GM10248 (cell line): ENCODE measurements at regions not wholly inside any gene's neighbourhood (a gene's known extent, or its start where the extent isn't known, plus 50 kb on each side); places are given as distances from the start of the nearest gene placed in this dataset.

Experiments used
- CTCF ChIA-PET: fragments of 300-600 bp; sonication (Branson Sonifier 250); formaldehyde crosslinking; extraction: SDS; loops from one replicate; lab custom pipeline; 2021; ENCODE audit warnings: antibody characterized with exemption; lab: Yijun Ruan, JAX
- POLR2A ChIA-PET: fragments of 350-650 bp; sonication (Branson Sonifier 250); formaldehyde crosslinking; extraction: SDS; loops from one replicate; lab custom pipeline; 2020; ENCODE audit warnings: antibody characterized with exemption; lab: Yijun Ruan, JAX
- DNase-seq: peaks from one replicate; pipeline ENCODE4 v3.0.0; 2012; ENCODE audit errors: extremely low spot score
- CTCF ChIP-seq: IDR thresholded peaks from 2 replicates; pipeline ENCODE4 v1.5.1; 2012; ENCODE audit warnings: mild to moderate bottlenecking, low read depth; ENCODE audit errors: extremely low read depth, missing control alignments, control extremely low read depth

- TF ChIP-seq CTCF = no peak
- ChIA-PET CTCF (no interaction called here), POLR2A (no interaction called here)
- no peak for DNase-seq
Observed at GRCh38 chr10:29896053-29896452, 163.3 kb downstream of the JCAD start.

- CTCF ChIA-PET = no interaction called here
- no peak for DNase-seq
- TF ChIP-seq CTCF = no peak
- POLR2A ChIA-PET = no interaction called here
Observed at GRCh38 chr10:29895456-29895855, 163.9 kb downstream of the JCAD start.

DNA sequence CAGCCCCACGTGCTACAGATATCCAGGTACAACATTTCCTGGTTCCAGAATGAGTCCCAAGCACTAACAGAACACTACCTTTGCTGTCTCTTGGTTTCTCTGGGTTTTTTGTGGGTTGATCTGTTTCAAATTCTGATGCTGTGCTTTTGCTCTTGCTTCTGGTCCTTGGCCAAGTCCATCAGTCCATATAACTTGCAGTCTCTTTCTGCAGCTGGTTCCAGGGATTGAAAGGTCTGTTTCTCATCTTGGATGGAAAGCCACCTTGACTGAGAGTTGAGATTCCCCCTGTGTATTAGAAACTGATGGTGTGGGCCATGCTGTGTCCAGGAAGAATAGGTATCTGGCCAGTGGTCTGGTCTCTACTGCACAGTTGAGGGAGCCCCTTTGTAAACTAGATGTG lies 171.1 kb downstream of the JCAD start:
- no peak for TF ChIP-seq CTCF
- DNase-seq = no peak
- ChIA-PET POLR2A (no interaction called here), CTCF (interaction anchor here (1.3 kb wide), 1 partner anchor 28 kb away, joined by 3 read pairs; no protein-coding TSS in a partner anchor)

DNA sequence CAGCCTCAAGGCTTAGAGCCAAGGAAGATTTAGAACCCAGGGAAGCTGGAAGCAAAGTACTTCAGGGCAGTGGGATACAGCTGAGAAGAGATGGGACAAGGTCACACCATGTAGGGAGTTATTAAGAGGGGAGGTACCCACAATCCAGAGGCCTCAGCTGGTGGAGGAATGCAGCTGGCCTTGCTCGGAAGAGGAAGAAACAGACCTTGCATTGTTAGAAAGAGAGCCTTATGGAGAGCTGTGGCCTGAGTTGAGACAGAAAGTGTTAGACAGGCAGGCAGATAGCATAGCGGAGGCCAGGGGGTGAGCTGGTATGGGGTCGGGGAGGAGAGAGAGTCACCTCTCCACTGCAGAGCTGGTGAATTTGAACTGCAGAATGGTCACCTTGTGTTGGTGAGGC lies 173.1 kb downstream of the JCAD start:
- no peak for DNase-seq
- ChIA-PET POLR2A (no interaction called here), CTCF (no interaction called here)
- TF ChIP-seq CTCF = no peak

DNA sequence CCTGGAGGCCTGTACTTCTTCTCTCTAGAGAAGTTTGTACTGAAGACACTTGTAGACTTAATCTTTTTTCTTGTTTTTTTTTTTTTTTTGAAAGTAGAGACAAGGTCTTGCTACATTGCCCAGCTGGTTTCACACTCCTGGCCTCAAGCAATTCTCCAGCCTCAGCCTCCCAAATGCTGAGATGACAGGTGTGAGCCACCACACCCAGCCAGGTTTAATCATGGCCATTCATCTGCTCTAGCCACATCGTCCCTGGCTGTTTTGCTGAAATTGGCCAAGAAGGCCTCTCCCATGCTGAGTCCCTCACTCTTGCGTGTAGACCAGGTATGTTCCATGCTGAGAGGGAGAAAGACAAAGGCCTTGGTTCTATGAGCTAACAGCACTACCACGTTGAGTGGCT lies 176.2 kb downstream of the JCAD start:
- DNase-seq = no peak
- POLR2A ChIA-PET = no interaction called here
- no peak for TF ChIP-seq CTCF
- CTCF ChIA-PET = no interaction called here

DNA sequence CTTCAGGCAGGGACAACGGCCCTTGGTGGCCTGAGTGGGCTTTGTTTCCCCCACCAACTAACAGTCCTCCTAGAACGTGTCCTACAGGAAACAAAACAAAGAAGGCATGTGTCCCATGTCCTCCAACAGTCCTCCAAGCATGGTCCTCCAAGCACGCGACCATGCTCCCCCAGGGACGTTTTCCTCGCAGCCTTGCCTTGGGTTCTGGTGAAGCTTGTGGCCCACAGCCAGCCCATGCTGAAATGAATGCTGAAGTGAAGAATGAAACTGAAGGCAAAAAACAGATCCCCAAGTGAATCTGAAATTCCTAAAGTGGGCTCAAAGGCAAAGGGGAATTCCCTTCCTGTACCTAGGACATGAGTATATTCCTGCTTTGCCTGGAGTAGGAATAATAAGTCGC lies 176.6 kb downstream of the JCAD start:
- no peak for DNase-seq
- ChIA-PET POLR2A (no interaction called here), CTCF (no interaction called here)
- TF ChIP-seq CTCF = no peak

- POLR2A ChIA-PET = no interaction called here
- CTCF ChIA-PET = no interaction called here
- DNase-seq = no peak
Observed at GRCh38 chr10:29881811-29882210, 177.6 kb downstream of the JCAD start.

More at GRCh38 chr10:29881811-29882210, 177.6 kb downstream of the JCAD start:
- no peak for TF ChIP-seq CTCF
